ENCODE measurements at regions not wholly inside any gene's neighbourhood (a gene's known extent, or its start where the extent isn't known, plus 50 kb on each side); places are given as distances from the start of the nearest gene placed in this dataset.

DNA sequence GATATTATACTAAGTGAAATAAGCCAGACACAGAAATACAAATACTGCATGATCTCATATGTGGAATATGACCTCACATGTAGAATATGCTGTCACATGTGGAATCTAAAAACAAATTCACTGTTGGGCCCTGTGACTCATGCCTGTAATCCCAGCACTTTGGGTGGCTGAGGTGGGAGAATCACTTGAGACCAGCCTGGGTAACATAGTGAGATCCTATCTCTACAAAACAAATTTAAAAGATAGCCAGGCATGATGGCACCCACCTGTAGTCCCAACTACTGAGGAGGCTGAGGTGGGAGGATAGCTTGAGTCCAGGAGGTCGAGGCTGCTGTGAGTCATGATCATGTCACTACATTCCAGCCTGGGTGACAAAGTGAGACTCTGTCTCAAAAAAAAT lies 160.3 kb downstream of the PTEN start:
- DNase-seq: no peak

GRCh38 chr10:88026031-88026430 lies 162.6 kb downstream of the PTEN start:
- no peak for DNase-seq

GRCh38 chr10:88027570-88027969 lies 164.1 kb downstream of the PTEN start:
- no peak for DNase-seq

- no peak for DNase-seq
These were observed 164.6 kb downstream of the PTEN start for GRCh38 chr10:88028072-88028471.

DNA sequence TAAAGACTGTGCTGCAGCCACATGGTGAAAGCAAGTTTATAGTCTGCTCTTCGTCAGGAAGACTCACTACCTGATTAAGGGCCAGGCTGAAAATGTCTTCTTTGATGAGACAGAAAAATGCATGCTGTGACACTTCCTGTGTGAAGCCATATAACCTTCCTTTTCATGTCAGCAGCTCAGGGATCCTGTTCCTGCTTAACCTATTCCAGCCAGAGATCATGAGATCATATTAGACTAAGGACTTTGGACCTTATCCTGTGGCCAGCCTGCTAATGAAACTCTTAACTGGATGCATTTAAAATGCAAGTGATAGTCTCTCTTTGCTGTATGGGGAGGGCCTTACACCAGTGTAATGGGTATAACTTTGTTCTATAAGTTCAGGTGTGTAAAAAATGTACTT lies 165.2 kb downstream of the PTEN start:
- DNase-seq: no peak

DNA sequence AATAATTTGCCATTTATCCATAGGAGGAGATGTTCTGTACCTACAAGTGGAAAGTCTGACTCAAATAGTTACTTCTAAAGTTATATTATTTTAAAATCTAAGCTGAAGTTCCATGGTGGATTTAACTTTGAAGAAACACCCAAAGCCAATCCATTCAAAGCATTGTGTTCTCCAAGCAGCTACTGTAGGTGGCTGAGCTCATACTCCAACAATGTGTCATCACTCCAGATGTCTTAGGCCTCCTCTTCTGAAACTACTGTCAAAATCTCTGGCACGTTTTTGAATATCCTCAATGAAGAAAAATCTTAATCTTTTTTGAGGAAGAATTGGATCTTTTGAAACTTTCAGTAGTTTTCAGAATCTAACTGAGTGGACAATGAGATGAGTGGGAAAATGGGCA lies 169.1 kb downstream of the PTEN start:
- no peak for DNase-seq

DNA sequence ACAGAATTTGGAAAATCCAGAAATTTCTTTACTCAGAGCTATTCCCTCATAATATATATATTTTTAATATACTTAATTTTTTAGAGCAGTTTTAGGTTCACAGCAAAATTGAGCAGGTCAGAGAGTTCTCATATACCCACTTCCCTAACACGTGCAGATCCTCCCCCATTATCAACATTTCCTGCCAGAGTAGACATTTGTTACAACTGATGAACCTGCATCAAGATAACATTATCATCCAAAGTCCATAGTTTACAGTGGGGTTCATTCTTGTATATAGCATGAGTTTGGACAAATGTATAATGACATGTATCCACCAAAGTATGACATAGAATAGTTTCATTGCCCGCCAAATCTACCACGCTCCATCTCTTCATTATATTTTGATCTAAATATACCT lies 170.0 kb downstream of the PTEN start:
- DNase-seq: no peak

DNA sequence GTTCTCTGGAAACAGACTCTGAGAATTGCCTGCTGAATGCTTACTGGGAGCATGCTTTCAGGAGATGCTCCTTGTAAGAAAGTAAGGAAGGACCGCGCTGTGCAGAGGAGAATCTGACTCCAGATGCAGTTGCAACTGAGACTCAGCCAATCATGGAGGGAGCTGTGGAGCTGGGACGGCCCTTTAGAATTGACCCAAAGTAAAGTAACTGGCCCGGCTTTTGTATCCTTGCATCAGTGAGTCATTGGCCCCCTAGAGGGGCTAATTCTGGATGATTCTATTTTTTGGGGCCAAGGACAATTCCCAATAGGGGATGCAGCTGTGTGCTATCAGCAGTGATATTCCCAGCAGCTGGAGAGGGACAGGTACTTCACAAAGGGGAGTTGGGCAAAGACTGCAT lies 170.4 kb downstream of the PTEN start:
- DNase-seq: no peak

- DNase-seq: no peak
These were observed 172.7 kb downstream of the PTEN start for GRCh38 chr10:88036126-88036525.

GRCh38 chr10:88037623-88038022 lies 174.2 kb downstream of the PTEN start:
- no peak for DNase-seq

DNA sequence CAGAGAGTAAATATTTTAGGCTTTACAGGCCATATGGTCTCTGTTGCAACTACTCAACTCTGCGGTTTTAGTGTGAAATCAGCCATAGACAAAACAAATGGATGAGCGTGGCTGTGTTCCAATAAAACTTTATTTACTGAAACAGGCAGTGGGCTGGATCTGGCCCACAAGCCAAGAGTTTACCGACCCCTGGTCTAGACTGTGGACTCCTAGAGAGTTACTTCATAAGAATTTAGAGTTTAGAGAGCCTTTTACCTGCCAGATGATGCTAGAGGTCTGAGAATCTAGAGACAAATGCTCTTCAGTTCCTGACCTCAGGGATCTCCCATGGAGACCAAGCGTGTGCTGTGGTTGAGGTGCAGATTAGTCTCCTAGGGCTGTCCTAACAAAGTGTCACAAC lies 174.8 kb downstream of the PTEN start:
- DNase-seq: no peak

DNA sequence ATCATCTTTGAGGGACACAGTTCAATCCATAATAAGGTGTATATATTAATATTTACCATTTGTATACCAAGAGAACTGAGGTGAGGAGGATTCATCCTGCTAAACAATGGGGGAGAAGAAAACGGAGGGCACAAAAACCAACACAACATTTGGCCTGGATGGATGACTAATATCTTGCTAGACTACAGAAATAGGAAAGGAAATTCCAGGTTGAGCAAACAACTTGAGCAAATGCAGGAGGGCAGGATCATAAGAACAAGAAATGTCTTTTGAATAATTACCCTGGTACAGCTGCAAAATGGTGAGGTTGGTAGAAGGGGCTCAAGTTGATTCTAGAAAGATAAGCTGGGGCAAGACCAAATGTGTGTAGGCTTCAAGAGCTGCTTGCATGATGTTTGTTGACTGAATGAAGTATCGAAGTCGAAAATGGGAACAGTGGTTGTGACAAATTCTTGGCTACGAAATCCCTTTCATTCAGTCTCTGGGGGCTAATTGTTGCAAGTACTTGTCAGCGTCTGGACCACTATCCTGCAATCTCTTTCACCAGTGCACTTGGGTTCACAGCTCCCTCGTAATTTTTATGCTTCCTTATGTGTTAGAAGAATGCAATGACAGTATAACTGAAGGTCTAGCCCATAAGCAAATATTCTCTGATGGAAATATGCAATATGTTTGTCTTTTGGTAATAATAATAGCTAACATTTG lies 176.2 kb downstream of the PTEN start:
- no peak for DNase-seq

- DNase-seq: no peak
These were observed 178.1 kb downstream of the PTEN start for GRCh38 chr10:88041243-88042159.

DNA sequence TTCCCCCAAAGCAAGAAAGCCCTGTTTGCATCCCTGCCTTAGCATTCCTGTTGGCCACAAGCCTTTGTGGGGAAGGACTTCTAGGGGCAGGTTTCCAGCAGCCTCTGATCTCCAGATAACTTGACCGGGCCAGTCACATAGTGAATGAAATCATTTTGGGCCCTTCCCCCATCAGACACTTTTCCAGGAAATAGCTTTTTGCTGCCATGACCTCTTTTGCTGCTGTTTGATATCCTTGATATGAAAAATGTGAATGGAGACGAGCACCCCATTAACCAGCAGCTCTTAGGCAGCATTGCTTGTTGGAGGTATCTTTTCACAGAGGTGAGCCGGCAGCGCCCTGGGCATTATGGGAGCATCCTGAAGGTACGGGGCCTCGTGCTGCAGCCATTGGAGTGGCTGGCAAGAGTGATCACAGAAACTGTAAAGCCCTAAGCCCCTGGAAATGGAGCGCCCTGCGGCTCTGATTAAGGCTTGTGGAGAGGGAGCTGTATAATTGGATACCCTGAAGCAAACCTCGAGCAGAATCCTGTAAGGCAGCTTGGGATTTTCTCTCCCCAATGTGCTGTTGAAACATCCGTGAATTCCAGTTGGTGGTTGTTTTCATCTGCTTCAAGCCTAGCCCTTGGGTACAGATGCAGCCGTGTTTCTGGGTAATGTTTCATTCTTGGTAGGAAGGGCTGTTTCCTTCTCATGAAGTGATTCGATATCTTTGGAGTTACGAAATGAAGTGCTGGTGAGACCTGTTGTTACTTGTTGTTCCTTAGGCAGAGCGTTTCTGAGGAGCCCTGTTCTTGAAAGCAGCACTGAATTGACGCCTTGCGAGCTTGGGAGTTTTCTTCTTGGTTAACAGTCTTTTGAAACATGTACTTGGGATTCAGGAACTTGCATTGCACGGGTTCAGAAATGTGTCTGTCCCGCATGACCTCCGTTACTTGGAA lies 179.0 kb downstream of the PTEN start:
- no peak for DNase-seq

DNA sequence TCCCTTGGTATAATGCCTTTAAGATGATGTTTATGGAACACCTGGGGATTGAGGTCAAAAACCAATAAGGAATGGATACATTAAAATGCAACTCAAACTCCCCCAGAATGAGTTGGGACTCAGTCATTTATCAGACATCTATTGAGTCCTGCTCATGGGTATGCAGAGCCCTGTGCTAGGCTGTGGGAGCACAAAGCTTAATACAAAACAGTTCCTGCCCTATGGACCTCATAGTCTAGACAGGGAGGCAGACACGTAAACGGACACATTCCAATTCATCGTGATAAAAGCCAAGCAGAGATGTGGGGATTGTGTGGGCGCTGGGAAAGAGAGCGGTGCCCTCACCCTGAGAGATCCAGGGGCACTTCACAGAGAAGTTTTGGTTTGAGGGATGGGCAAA lies 181.7 kb downstream of the PTEN start:
- no peak for DNase-seq

DNA sequence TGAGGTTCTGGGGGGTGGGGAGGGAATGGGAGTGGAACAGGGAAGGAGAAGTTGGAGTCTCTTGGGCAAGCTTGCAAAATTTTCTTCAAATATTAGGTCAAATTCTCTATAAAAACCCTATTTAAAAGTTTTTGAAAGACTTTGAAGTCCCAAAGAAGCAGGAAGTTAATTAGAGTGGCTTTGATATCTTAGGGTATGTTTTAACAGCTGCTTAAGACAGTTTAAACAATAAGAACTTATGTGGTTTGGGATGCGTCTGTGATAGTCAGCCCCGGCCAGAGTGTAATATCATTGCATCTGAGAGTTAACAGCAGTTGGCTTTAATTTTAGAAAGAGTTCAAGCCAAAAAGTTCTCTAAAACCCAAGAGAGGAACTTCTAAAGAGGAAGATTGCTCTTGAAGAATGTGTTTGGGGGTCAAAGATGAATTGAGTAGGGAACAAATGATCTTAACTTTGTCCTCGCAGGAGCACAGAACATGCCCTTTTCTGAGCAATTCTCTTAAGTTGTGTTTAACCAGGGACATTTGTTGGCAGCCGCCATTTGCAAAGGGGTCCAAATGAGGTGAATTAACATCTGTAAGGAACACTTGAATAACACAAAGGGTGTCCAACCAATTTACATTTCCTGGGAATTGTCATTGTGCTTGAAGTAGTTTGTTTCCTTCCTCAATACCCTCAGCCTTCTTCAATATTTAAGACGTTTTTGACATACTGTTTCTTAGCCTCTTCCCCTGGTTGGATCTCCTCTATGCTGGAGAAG lies 182.4 kb downstream of the PTEN start:
- no peak for DNase-seq

GRCh38 chr10:88047579-88047978 lies 184.2 kb downstream of the PTEN start:
- no peak for DNase-seq

DNA sequence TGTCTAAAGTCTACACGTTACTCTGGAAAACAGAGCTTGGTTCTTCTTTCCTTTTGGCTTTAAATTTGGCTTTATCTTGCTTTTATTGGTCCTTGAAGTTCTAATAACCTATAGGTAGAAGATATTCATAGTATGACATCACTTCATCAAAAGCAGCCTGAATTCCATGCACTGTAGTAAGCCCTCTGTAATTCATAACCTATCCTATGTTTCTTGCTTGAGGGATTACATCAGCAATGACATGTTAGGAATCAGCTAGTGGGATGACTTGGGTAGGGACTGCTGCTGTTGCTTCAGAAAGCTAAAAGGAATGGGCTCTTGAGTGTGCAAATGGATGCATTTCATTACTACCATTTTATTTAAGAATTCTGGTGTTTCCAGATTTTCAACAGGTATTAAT lies 184.9 kb downstream of the PTEN start:
- DNase-seq: no peak

- no peak for DNase-seq
These were observed 185.8 kb downstream of the PTEN start for GRCh38 chr10:88049204-88049603.

DNA sequence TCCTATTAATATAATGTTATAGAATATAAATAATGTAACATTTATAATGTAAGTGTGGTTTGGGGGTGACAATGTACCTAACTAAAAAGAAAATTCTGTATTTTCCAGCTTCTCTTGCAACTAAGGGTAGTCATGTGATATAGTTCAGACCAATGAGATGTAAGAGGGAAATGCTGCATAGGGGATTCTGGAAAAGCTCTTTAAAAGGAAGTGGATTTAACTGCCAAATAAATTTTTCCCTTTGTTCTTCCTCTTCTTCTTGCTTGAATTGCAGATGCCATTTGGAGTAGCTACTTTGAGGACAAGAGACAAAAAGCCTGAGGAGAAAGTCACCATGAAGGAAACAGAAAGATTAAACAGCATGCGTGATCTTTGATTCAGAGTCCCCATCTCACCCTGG lies 194.3 kb downstream of the PTEN start:
- no peak for DNase-seq

DNA sequence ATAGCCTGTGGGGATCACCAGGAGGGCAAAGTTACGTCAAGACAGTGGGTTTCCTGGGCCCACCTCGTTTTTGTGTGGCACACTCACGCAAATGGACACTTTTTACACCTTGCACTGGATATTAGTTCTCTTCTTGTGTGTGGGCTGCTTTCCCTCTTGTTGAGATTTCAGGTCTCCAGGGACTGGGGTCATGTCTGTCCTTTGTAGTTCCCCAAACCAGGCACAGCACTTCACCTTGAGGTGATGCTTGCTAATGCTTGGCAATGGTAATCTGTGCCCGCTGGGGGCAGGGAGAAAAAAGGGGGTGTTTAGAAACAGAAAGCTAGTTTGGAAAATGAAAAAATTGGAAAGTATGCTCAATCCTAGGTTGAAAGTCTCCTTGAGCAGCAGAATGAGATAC lies 195.3 kb downstream of the PTEN start:
- no peak for DNase-seq

DNA sequence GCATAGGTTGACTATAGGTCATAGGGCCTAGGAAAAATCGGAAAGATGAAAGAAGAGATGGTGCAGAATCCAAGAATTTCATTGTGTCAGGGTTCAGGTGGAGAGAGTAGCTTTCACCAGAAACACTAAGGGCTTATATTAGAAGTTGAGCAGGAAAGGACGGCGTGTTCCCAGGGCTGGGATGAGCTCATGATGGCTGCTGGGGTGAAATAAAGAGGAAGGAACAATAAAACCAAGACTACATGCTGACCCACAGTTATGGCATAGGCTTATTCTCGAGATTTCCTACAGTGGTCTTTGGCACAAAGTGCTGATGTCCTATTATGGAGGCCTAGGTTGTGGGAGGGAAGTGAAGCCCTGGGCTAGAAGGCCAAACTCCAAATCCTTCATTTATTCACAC lies 195.8 kb downstream of the PTEN start:
- no peak for DNase-seq

GRCh38 chr10:88060762-88061161 lies 197.3 kb downstream of the PTEN start:
- DNase-seq: no peak
